B cell (primary cell): ENCODE measurements at regions not wholly inside any gene's neighbourhood (a gene's known extent, or its start where the extent isn't known, plus 50 kb on each side); places are given as distances from the start of the nearest gene placed in this dataset.

Source experiments
- ATAC-seq: fragments of 200-7000 bp; cut with Tn5 transposase; one replicate; pipeline ENCODE4 v1.10.0; 2021; ENCODE audit warnings: low read depth, mild to moderate bottlenecking, moderate number of reproducible peaks, moderate library complexity
- CTCF ChIA-PET: fragments of 350-600 bp; sonication (Branson Sonifier 250); formaldehyde crosslinking; loops from one replicate; lab custom pipeline; 2021; ENCODE audit warnings: antibody characterized with exemption, inconsistent platforms; lab: Charles Lee
- POLR2A ChIA-PET: fragments of 350-600 bp; sonication (Branson Sonifier 250); formaldehyde crosslinking; loops from one replicate; lab custom pipeline; 2021; ENCODE audit warnings: antibody characterized with exemption; lab: Charles Lee
- DNase-seq: peaks from one replicate; pipeline ENCODE4 v3.0.0; 2013
- H2AFZ ChIP-seq: 2 replicates; pipeline ENCODE4 v1.6.1; 2012; ENCODE audit warnings: mild to moderate bottlenecking, low read depth, low read length; ENCODE audit not compliant: insufficient read depth, poor library complexity, severe bottlenecking
- H3K27ac ChIP-seq, 2 donors: 1 replicate in 1 of 2; 2 replicates in 1 of 2; pipeline ENCODE4 v1.5.1; 2012 to 2013; ENCODE audit warnings: low read length in 2 of 2, mild to moderate bottlenecking in 2 of 2, moderate library complexity in 1 of 2
- H3K27me3 ChIP-seq, 4 experiments: fragments of 200-600 bp in 1 of 4; sonication (generic) in 1 of 4; replicated peaks in 1 of 4; 1 replicate in 2 of 4; 2 replicates in 2 of 4; pipeline versions ENCODE4 v1.6.1 to v1.7.0; 2013 to 2016; ENCODE audit warnings: low read length in 3 of 4, mild to moderate bottlenecking in 2 of 4, mixed read lengths in 1 of 4, moderate library complexity in 1 of 4; ENCODE audit not compliant: insufficient read depth in 4 of 4, control insufficient read depth in 3 of 4; ENCODE audit errors: control extremely low read depth in 1 of 4
- H3K36me3 ChIP-seq, 2 experiments: replicated peaks in 1 of 2; 1 replicate in 1 of 2; 2 replicates in 1 of 2; pipeline versions ENCODE4 v1.6.1 to v1.7.1; 2013; ENCODE audit warnings: low read length in 1 of 2; ENCODE audit not compliant: insufficient read depth in 2 of 2, control insufficient read depth in 1 of 2; ENCODE audit errors: control extremely low read depth in 1 of 2, extremely low read depth in 1 of 2
- H3K4me1 ChIP-seq, 2 donors: fragments of 200-600 bp in 1 of 2; sonication (generic) in 1 of 2; 1 replicate in 1 of 2; 2 replicates in 1 of 2; pipeline versions ENCODE4 v1.5.1 to v1.6.1; 2013 to 2017; ENCODE audit warnings: low read length in 2 of 2; ENCODE audit not compliant: control insufficient read depth in 2 of 2, insufficient read depth in 2 of 2
- H3K4me2 ChIP-seq: replicated peaks from 2 replicates; pipeline ENCODE3; 2012; ENCODE audit warnings: mild to moderate bottlenecking, low read depth, low read length; ENCODE audit not compliant: poor library complexity, severe bottlenecking
- H3K4me3 ChIP-seq, 5 experiments: fragments of 200-600 bp in 1 of 5; sonication (generic) in 1 of 5; 1 replicate in 3 of 5; 2 replicates in 2 of 5; pipeline versions ENCODE4 v1.5.1 to v1.7.0; 2011 to 2016; ENCODE audit warnings: low read length in 4 of 5, mild to moderate bottlenecking in 4 of 5, low read depth in 2 of 5, control low read depth in 1 of 5, moderate library complexity in 1 of 5; ENCODE audit not compliant: insufficient read depth in 1 of 5; ENCODE audit errors: control extremely low read depth in 1 of 5, extremely low read depth in 1 of 5
- H3K79me2 ChIP-seq: fragments of 200-600 bp; sonication (generic); one replicate; pipeline ENCODE4 v1.6.0; 2016; ENCODE audit warnings: low read length; ENCODE audit not compliant: control insufficient read depth, insufficient read depth
- H3K9ac ChIP-seq: fragments of 200-600 bp; sonication (generic); 2 replicates; pipeline ENCODE4 v1.6.1; 2017; ENCODE audit warnings: mild to moderate bottlenecking, low read length, moderate library complexity
- H3K9me3 ChIP-seq, 3 donors: one replicate each; pipeline versions ENCODE4 v1.6.1 to v1.7.1; 2013; ENCODE audit warnings: low read length in 2 of 3; ENCODE audit not compliant: control insufficient read depth in 2 of 3, insufficient read depth in 1 of 3; ENCODE audit errors: control extremely low read depth in 1 of 3
- H4K20me1 ChIP-seq: 2 replicates; pipeline ENCODE4 v1.6.0; 2012; ENCODE audit warnings: mild to moderate bottlenecking, low read length; ENCODE audit not compliant: insufficient read depth, control insufficient read depth, poor library complexity, severe bottlenecking
- H3K27ac Mint-ChIP-seq: one replicate; pipeline ENCODE4 v1.8.0; 2021; ENCODE audit warnings: mixed read lengths
- H3K27me3 Mint-ChIP-seq: one replicate; pipeline ENCODE4 v1.8.0; 2021; ENCODE audit warnings: mixed read lengths
- H3K4me1 Mint-ChIP-seq: one replicate; pipeline ENCODE4 v1.8.0; 2021; ENCODE audit warnings: mixed read lengths
- H3K4me3 Mint-ChIP-seq: one replicate; pipeline ENCODE4 v1.8.0; 2021; ENCODE audit warnings: mixed read lengths
- H3K9me3 Mint-ChIP-seq: one replicate; pipeline ENCODE4 v1.8.0; 2022; ENCODE audit warnings: mixed read lengths; ENCODE audit not compliant: insufficient read depth
- EZH2 ChIP-seq: IDR thresholded peaks from 2 replicates; pipeline ENCODE4 v1.6.1; 2012; ENCODE audit warnings: borderline replicate concordance, low read depth, mild to moderate bottlenecking, moderate library complexity, low read length; ENCODE audit not compliant: insufficient read depth, poor library complexity, severe bottlenecking
- WGBS: methylation state at CpG from one replicate; pipeline ENCODE4 v1.1.5; 2013; ENCODE audit warnings: missing lambda C conversion rate; ENCODE audit not compliant: insufficient coverage; 5-methylcytosine and 5-hydroxymethylcytosine counted together
- intact Hi-C: fragments of 100-400 bp; cut with micrococcal nuclease; formaldehyde crosslinking; loops from one replicate; pipeline ENCODE4 v1.10.0; 2022
- TF ChIP-seq, protein P1 (sequence below): fragments of 200-600 bp; IDR thresholded peaks from one replicate; pipeline ENCODE4 v1.8.0; 2022; ENCODE audit warnings: antibody characterized with exemption, mild to moderate bottlenecking

GRCh38 chr13:89828506-89828905, 1519.0 kb upstream of the MIR17HG start:
- Histone ChIP-seq H3K36me3 (no peaks in the 10 kb centered on the region), H3K79me2 (no peaks in the 10 kb centered on the region), H3K4me3 (no peak overlapping the region), H3K27ac (no peak overlapping the region), H3K27me3 (no peaks in the 10 kb centered on the region), H3K4me1 (no peaks in the 10 kb centered on the region), H2AFZ (no peak overlapping the region), H3K9me3 (peaks cover 0 to 7% (median 1%) of the 10 kb centered on the region in 3 donors), H3K4me2 (no peak overlapping the region), H3K9ac (no peak overlapping the region), H4K20me1 (no peaks in the 10 kb centered on the region)
- H3K4me1 Mint-ChIP-seq, result no peaks in the 10 kb centered on the region
- no peak overlapping the region for H3K4me3 Mint-ChIP-seq
- no peak for TF ChIP-seq EZH2
- TF ChIP-seq, protein P1, sequence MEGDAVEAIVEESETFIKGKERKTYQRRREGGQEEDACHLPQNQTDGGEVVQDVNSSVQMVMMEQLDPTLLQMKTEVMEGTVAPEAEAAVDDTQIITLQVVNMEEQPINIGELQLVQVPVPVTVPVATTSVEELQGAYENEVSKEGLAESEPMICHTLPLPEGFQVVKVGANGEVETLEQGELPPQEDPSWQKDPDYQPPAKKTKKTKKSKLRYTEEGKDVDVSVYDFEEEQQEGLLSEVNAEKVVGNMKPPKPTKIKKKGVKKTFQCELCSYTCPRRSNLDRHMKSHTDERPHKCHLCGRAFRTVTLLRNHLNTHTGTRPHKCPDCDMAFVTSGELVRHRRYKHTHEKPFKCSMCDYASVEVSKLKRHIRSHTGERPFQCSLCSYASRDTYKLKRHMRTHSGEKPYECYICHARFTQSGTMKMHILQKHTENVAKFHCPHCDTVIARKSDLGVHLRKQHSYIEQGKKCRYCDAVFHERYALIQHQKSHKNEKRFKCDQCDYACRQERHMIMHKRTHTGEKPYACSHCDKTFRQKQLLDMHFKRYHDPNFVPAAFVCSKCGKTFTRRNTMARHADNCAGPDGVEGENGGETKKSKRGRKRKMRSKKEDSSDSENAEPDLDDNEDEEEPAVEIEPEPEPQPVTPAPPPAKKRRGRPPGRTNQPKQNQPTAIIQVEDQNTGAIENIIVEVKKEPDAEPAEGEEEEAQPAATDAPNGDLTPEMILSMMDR, result no peak
- H3K9me3 Mint-ChIP-seq, result no peaks in the 10 kb centered on the region
- DNase-seq, result no peak
- ChIA-PET POLR2A (no interaction called here), CTCF (no interaction called here)
- WGBS, result no CpG with 5 or more reads among the region's 3 CpGs
- H3K27ac Mint-ChIP-seq, result no peak overlapping the region
- intact Hi-C loops, result no loop called here
- ATAC-seq, result no peak
- no peaks in the 10 kb centered on the region for H3K27me3 Mint-ChIP-seq

- ChIA-PET POLR2A (no interaction called here), CTCF (no interaction called here)
- Histone ChIP-seq H3K27ac (no peak overlapping the region), H2AFZ (no peak overlapping the region), H3K4me1 (no peaks in the 10 kb centered on the region), H3K27me3 (no peaks in the 10 kb centered on the region), H3K4me2 (no peak overlapping the region), H4K20me1 (no peaks in the 10 kb centered on the region), H3K79me2 (no peaks in the 10 kb centered on the region), H3K9me3 (peaks cover 0 to 2% (median 1%) of the 10 kb centered on the region in 3 donors), H3K4me3 (no peak overlapping the region), H3K36me3 (no peaks in the 10 kb centered on the region), H3K9ac (no peak overlapping the region)
- no peak for ATAC-seq
- intact Hi-C loops, result no loop called here
- Mint-ChIP-seq H3K27ac (no peak overlapping the region), H3K9me3 (no peaks in the 10 kb centered on the region), H3K27me3 (no peaks in the 10 kb centered on the region), H3K4me3 (no peak overlapping the region), H3K4me1 (no peaks in the 10 kb centered on the region)
- DNase-seq, result no peak
- no CpG with 5 or more reads among the region's 3 CpGs for WGBS
- no peak for TF ChIP-seq EZH2
- TF ChIP-seq, protein P1, result no peak
These were observed 1516.3 kb upstream of the MIR17HG start for GRCh38 chr13:89831157-89831556.
